K562 (cell line): ENCODE measurements at regions not wholly inside any gene's neighbourhood (a gene's known extent, or its start where the extent isn't known, plus 50 kb on each side); places are given as distances from the start of the nearest gene placed in this dataset.

ENCODE experiments used
- CREB1 ChIP-seq, 2 experiments: sonication (generic) in 1 of 2; formaldehyde crosslinking in 1 of 2; IDR thresholded peaks; 2 replicates each; pipeline versions ENCODE4 v1.6.1 to v1.8.0; 2012 to 2022; ENCODE audit warnings: inconsistent platforms in 1 of 2, mild to moderate bottlenecking in 1 of 2, missing genetic modification reagents in 1 of 2, moderate library complexity in 1 of 2
- CREM ChIP-seq: IDR thresholded peaks from 2 replicates; pipeline ENCODE4 v1.6.1; 2014; ENCODE audit warnings: antibody characterized with exemption, low read depth
- EP300 ChIP-seq: IDR thresholded peaks from 2 replicates; pipeline ENCODE4 v1.6.1; 2012; ENCODE audit warnings: low read length, improper control_type of control experiment
- JUND ChIP-seq, 2 experiments: IDR thresholded peaks; 2 replicates in 1 of 2; 3 replicates in 1 of 2; pipeline ENCODE4 v1.6.1; 2011; ENCODE audit warnings: borderline replicate concordance in 2 of 2, low read depth in 2 of 2, low read length in 2 of 2, improper control_type of control experiment in 1 of 2, missing biosample characterization in 1 of 2, missing genetic modification characterization in 1 of 2, missing genetic modification reagents in 1 of 2
- MEF2A ChIP-seq: IDR thresholded peaks from 2 replicates; pipeline ENCODE4 v1.6.1; 2011; ENCODE audit warnings: low read depth, mild to moderate bottlenecking, low read length, moderate library complexity; ENCODE audit not compliant: control insufficient read depth
- RBM39 ChIP-seq: fragments of 200-400 bp; formaldehyde crosslinking; optimal IDR thresholded peaks from 2 replicates; pipeline ENCODE3; 2018; ENCODE audit warnings: low read depth, low read length
- TAF1 ChIP-seq: IDR thresholded peaks from 2 replicates; pipeline ENCODE4 v1.6.1; 2011; ENCODE audit warnings: mild to moderate bottlenecking, low read length, moderate library complexity; ENCODE audit not compliant: insufficient read depth, control insufficient read depth, severe bottlenecking; ENCODE audit errors: extremely low read depth
- ZNF583 ChIP-seq: fragments of 250-450 bp; sonication (Bioruptor Pico); IDR thresholded peaks from 2 replicates; pipeline ENCODE4 v1.4.0; 2020
- ZNF589 ChIP-seq: fragments of 200-800 bp; sonication (Bioruptor generic); IDR thresholded peaks from 2 replicates; pipeline ENCODE4 v1.6.1; 2016; ENCODE audit warnings: low read depth, missing genetic modification characterization, missing compliant biosample characterization
- TF ChIP-seq, protein P1 (sequence below), 2 experiments: IDR thresholded peaks; 2 replicates each; pipeline ENCODE4 v1.6.1; 2011; ENCODE audit warnings: borderline replicate concordance in 1 of 2, control low read depth in 1 of 2, low read depth in 1 of 2, low read length in 1 of 2, mild to moderate bottlenecking in 1 of 2, mixed read lengths in 1 of 2, moderate library complexity in 1 of 2; ENCODE audit not compliant: insufficient read depth in 1 of 2, insufficient read length in 1 of 2, poor library complexity in 1 of 2, severe bottlenecking in 1 of 2; ENCODE audit errors: extremely low read depth in 1 of 2
- TF ChIP-seq, protein P2 (sequence below): sonication (generic); formaldehyde crosslinking; IDR thresholded peaks from 2 replicates; pipeline ENCODE4 v1.8.1; 2023; ENCODE audit warnings: mild to moderate bottlenecking, missing genetic modification reagents
- TF ChIP-seq, protein P3 (sequence below), 2 experiments: IDR thresholded peaks; 2 replicates each; pipeline ENCODE4 v1.6.1; 2012; ENCODE audit warnings: improper control_type of control experiment in 2 of 2, low read depth in 2 of 2, low read length in 2 of 2, borderline replicate concordance in 1 of 2
- TF ChIP-seq, protein P4 (sequence below): fragments of 200-800 bp; sonication (Bioruptor generic); IDR thresholded peaks from 2 replicates; pipeline ENCODE4 v1.6.1; 2016; ENCODE audit warnings: missing genetic modification characterization, missing compliant biosample characterization
- TF ChIP-seq, protein P5 (sequence below), 2 experiments: fragments of 250-450 bp in 1 of 2; fragments of 450-650 bp in 1 of 2; sonication (Bioruptor Pico) in 1 of 2; IDR thresholded peaks; 2 replicates each; pipeline versions ENCODE4 v1.6.1 to v1.8.0; 2016 to 2021; ENCODE audit warnings: mild to moderate bottlenecking in 2 of 2, moderate library complexity in 2 of 2, missing compliant biosample characterization in 1 of 2, missing genetic modification characterization in 1 of 2

DNA sequence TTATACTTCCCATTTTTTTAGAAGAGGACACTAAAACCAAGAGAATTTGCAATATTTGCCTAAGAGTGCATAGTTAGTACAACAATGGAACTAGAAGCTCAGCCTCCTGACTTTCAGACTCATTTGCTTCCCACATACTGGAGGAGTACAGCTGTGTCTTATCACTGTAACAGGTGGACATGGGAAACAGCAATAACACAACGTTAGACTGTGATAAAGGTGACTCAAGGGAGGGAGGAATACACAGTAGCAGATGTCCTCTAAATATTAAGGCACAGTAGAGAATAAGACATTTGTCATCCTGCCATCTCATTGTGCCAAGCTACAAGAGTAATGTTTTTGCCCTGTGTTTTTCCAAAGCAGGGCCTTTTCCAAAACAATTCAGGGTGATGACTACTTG lies 55.4 kb upstream of the JAK1 start (continued):
- TF ChIP-seq, protein P1, sequence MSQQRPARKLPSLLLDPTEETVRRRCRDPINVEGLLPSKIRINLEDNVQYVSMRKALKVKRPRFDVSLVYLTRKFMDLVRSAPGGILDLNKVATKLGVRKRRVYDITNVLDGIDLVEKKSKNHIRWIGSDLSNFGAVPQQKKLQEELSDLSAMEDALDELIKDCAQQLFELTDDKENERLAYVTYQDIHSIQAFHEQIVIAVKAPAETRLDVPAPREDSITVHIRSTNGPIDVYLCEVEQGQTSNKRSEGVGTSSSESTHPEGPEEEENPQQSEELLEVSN (IDR thresholded peaks at IDR 0.05; ENCODE audit: borderline replicate concordance in 1 of 2, extremely low read depth in 1 of 2, insufficient read depth in 1 of 2, insufficient read length in 1 of 2, low read depth in 1 of 2, low read length in 1 of 2, poor library complexity in 1 of 2, severe bottlenecking in 1 of 2), result no peak
- peak; percentile 72 for TF ChIP-seq CREB1 (IDR thresholded peaks at IDR 0.05)
- 0 out of 2 replicates have a peak, but pooled peaks have one; percentile 12 for TF ChIP-seq CREB1 (CRISPR knock-in tag; IDR thresholded peaks at IDR 0.05)
- TF ChIP-seq, protein P2, sequence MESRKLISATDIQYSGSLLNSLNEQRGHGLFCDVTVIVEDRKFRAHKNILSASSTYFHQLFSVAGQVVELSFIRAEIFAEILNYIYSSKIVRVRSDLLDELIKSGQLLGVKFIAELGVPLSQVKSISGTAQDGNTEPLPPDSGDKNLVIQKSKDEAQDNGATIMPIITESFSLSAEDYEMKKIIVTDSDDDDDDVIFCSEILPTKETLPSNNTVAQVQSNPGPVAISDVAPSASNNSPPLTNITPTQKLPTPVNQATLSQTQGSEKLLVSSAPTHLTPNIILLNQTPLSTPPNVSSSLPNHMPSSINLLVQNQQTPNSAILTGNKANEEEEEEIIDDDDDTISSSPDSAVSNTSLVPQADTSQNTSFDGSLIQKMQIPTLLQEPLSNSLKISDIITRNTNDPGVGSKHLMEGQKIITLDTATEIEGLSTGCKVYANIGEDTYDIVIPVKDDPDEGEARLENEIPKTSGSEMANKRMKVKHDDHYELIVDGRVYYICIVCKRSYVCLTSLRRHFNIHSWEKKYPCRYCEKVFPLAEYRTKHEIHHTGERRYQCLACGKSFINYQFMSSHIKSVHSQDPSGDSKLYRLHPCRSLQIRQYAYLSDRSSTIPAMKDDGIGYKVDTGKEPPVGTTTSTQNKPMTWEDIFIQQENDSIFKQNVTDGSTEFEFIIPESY (CRISPR knock-in tag), result peak; percentile 10; the same call in 1 of the 2 replicates
- TF ChIP-seq JUND (IDR thresholded peaks at IDR 0.05; ENCODE audit: borderline replicate concordance, low read depth, low read length), result peak; percentile 86
- peak; percentile 72; the same call in 2 of the 3 replicates for TF ChIP-seq JUND (tag; IDR thresholded peaks at IDR 0.05; ENCODE audit: borderline replicate concordance, low read depth, low read length)
- peak; percentile 93 for TF ChIP-seq EP300
- peak; percentile 39 for TF ChIP-seq TAF1
- no peak for TF ChIP-seq RBM39
- no peak for TF ChIP-seq ZNF583 (CRISPR knock-in tag)
- TF ChIP-seq, protein P3, sequence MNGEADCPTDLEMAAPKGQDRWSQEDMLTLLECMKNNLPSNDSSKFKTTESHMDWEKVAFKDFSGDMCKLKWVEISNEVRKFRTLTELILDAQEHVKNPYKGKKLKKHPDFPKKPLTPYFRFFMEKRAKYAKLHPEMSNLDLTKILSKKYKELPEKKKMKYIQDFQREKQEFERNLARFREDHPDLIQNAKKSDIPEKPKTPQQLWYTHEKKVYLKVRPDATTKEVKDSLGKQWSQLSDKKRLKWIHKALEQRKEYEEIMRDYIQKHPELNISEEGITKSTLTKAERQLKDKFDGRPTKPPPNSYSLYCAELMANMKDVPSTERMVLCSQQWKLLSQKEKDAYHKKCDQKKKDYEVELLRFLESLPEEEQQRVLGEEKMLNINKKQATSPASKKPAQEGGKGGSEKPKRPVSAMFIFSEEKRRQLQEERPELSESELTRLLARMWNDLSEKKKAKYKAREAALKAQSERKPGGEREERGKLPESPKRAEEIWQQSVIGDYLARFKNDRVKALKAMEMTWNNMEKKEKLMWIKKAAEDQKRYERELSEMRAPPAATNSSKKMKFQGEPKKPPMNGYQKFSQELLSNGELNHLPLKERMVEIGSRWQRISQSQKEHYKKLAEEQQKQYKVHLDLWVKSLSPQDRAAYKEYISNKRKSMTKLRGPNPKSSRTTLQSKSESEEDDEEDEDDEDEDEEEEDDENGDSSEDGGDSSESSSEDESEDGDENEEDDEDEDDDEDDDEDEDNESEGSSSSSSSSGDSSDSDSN (IDR thresholded peaks at IDR 0.05; ENCODE audit: borderline replicate concordance in 1 of 2, low read depth in 2 of 2, low read length in 2 of 2), result no peak
- TF ChIP-seq, protein P4, sequence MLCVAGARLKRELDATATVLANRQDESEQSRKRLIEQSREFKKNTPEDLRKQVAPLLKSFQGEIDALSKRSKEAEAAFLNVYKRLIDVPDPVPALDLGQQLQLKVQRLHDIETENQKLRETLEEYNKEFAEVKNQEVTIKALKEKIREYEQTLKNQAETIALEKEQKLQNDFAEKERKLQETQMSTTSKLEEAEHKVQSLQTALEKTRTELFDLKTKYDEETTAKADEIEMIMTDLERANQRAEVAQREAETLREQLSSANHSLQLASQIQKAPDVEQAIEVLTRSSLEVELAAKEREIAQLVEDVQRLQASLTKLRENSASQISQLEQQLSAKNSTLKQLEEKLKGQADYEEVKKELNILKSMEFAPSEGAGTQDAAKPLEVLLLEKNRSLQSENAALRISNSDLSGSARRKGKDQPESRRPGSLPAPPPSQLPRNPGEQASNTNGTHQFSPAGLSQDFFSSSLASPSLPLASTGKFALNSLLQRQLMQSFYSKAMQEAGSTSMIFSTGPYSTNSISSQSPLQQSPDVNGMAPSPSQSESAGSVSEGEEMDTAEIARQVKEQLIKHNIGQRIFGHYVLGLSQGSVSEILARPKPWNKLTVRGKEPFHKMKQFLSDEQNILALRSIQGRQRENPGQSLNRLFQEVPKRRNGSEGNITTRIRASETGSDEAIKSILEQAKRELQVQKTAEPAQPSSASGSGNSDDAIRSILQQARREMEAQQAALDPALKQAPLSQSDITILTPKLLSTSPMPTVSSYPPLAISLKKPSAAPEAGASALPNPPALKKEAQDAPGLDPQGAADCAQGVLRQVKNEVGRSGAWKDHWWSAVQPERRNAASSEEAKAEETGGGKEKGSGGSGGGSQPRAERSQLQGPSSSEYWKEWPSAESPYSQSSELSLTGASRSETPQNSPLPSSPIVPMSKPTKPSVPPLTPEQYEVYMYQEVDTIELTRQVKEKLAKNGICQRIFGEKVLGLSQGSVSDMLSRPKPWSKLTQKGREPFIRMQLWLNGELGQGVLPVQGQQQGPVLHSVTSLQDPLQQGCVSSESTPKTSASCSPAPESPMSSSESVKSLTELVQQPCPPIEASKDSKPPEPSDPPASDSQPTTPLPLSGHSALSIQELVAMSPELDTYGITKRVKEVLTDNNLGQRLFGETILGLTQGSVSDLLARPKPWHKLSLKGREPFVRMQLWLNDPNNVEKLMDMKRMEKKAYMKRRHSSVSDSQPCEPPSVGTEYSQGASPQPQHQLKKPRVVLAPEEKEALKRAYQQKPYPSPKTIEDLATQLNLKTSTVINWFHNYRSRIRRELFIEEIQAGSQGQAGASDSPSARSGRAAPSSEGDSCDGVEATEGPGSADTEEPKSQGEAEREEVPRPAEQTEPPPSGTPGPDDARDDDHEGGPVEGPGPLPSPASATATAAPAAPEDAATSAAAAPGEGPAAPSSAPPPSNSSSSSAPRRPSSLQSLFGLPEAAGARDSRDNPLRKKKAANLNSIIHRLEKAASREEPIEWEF (CRISPR knock-in tag), result 0 out of 2 replicates have a peak, but pooled peaks have one; percentile 59
- TF ChIP-seq, protein P5, sequence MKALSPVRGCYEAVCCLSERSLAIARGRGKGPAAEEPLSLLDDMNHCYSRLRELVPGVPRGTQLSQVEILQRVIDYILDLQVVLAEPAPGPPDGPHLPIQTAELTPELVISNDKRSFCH (CRISPR knock-in tag; IDR thresholded peaks at IDR 0.05), result no peak
- TF ChIP-seq, protein P5 (tag; IDR thresholded peaks at IDR 0.05), result peak; percentile 68; the same call in 1 of the 2 replicates
- TF ChIP-seq ZNF589 (CRISPR knock-in tag), result peak; percentile 66
- peak; percentile 81 for TF ChIP-seq CREM
- no peak for TF ChIP-seq MEF2A
